Neuronal stem cell (in vitro differentiated cells): ENCODE measurements at regions not wholly inside any gene's neighbourhood (a gene's known extent, or its start where the extent isn't known, plus 50 kb on each side); places are given as distances from the start of the nearest gene placed in this dataset.
"Not testable (repeated sequence)": the region's sequence is repeated elsewhere in the genome, so short reads cannot be mapped to it uniquely, and the experiment has no call there.

Experiments used
- DNase-seq: peaks from one replicate; pipeline ENCODE4 v3.0.0-alpha.2; 2013; ENCODE audit warnings: low spot score
- H2AFZ ChIP-seq: one replicate; pipeline ENCODE4 v1.6.1; 2013; ENCODE audit warnings: mild to moderate bottlenecking, low read length, inconsistent platforms
- H2AK5ac ChIP-seq: 2 replicates; pipeline ENCODE4 v1.6.1; 2013; ENCODE audit warnings: low read depth, mild to moderate bottlenecking, inconsistent platforms, low read length, moderate library complexity, mixed read lengths
- H2BK120ac ChIP-seq: 2 replicates; pipeline ENCODE4 v1.6.1; 2013; ENCODE audit warnings: low read depth, mild to moderate bottlenecking, inconsistent platforms, low read length, moderate library complexity, mixed read lengths
- H2BK12ac ChIP-seq: one replicate; pipeline ENCODE4 v1.6.1; 2013; ENCODE audit warnings: low read length, inconsistent platforms
- H2BK15ac ChIP-seq: 2 replicates; pipeline ENCODE4 v1.6.1; 2013; ENCODE audit warnings: mild to moderate bottlenecking, low read length, inconsistent platforms, mixed read lengths
- H2BK5ac ChIP-seq: one replicate; pipeline ENCODE4 v1.6.1; 2013; ENCODE audit warnings: inconsistent platforms, mild to moderate bottlenecking, low read length, moderate library complexity
- H3K14ac ChIP-seq: one replicate; pipeline ENCODE4 v1.6.1; 2013; ENCODE audit warnings: low read length, inconsistent platforms
- H3K18ac ChIP-seq: 2 replicates; pipeline ENCODE4 v1.6.1; 2013; ENCODE audit warnings: low read length, inconsistent platforms
- H3K23ac ChIP-seq: 2 replicates; pipeline ENCODE4 v1.6.1; 2013; ENCODE audit warnings: low read depth, mild to moderate bottlenecking, mixed read lengths, low read length, inconsistent platforms; ENCODE audit not compliant: poor library complexity
- H3K27ac ChIP-seq: replicated peaks from 3 replicates; pipeline ENCODE4 v1.5.1; 2013; ENCODE audit warnings: low read length, inconsistent platforms
- H3K27me3 ChIP-seq, 3 experiments: 2 replicates each; pipeline ENCODE4 v1.6.1; 2013; ENCODE audit warnings: low read length in 3 of 3, mild to moderate bottlenecking in 2 of 3, inconsistent platforms in 1 of 3, low read depth in 1 of 3, mixed read lengths in 1 of 3, moderate library complexity in 1 of 3; ENCODE audit not compliant: control insufficient read depth in 3 of 3, insufficient read depth in 3 of 3
- H3K36me3 ChIP-seq, 2 donors: replicated peaks in 1 of 2; 2 replicates each; pipeline ENCODE4 v1.6.1; 2013; ENCODE audit warnings: low read length in 2 of 2; ENCODE audit not compliant: control insufficient read depth in 2 of 2, insufficient read depth in 2 of 2
- H3K4ac ChIP-seq: 2 replicates; pipeline ENCODE4 v1.6.1; 2013; ENCODE audit warnings: inconsistent platforms, mild to moderate bottlenecking, low read length, moderate library complexity
- H3K4me1 ChIP-seq, 2 donors: 1 replicate in 1 of 2; 2 replicates in 1 of 2; pipeline ENCODE4 v1.6.1; 2013; ENCODE audit warnings: low read length in 2 of 2, low read depth in 1 of 2; ENCODE audit not compliant: control insufficient read depth in 2 of 2, insufficient read depth in 1 of 2
- H3K4me2 ChIP-seq: one replicate; pipeline ENCODE4 v1.6.1; 2013; ENCODE audit warnings: mild to moderate bottlenecking, low read length, inconsistent platforms; ENCODE audit not compliant: insufficient read depth, poor library complexity, severe bottlenecking
- H3K4me3 ChIP-seq, 2 donors: 2 replicates each; pipeline ENCODE4 v1.5.1; 2013; ENCODE audit warnings: low read length in 2 of 2, mild to moderate bottlenecking in 2 of 2, inconsistent platforms in 1 of 2, moderate library complexity in 1 of 2
- H3K79me1 ChIP-seq: one replicate; pipeline ENCODE4 v1.6.1; 2013; ENCODE audit warnings: low read depth, mild to moderate bottlenecking, inconsistent platforms, low read length, moderate library complexity
- H3K9ac ChIP-seq: one replicate; pipeline ENCODE4 v1.6.1; 2013; ENCODE audit warnings: mild to moderate bottlenecking, low read depth, low read length, inconsistent platforms; ENCODE audit not compliant: poor library complexity
- H3K9me3 ChIP-seq, 2 donors: replicated peaks in 1 of 2; 2 replicates each; pipeline versions ENCODE3 to v1.6.1; 2013; ENCODE audit warnings: low read length in 2 of 2, mild to moderate bottlenecking in 2 of 2, inconsistent platforms in 1 of 2, low read depth in 1 of 2, mixed read lengths in 1 of 2, moderate library complexity in 1 of 2; ENCODE audit not compliant: control insufficient read depth in 2 of 2, insufficient read depth in 1 of 2
- H4K8ac ChIP-seq: one replicate; pipeline ENCODE4 v1.6.1; 2013; ENCODE audit warnings: low read depth, mild to moderate bottlenecking, inconsistent platforms, low read length, moderate library complexity
- H4K91ac ChIP-seq: one replicate; pipeline ENCODE4 v1.6.1; 2013; ENCODE audit warnings: low read length, low read depth, mild to moderate bottlenecking, inconsistent platforms; ENCODE audit not compliant: poor library complexity
- WGBS, 2 donors: extraction: QIAGEN DNeasy Blood & Tissue Kit; methylation state at CpG; one replicate each; pipeline ENCODE4 v1.1.7; 2013; ENCODE audit warnings: missing lambda C conversion rate in 2 of 2, mixed read lengths in 1 of 2; ENCODE audit not compliant: insufficient read length in 2 of 2, insufficient replicate concordance in 1 of 2; ENCODE audit errors: extremely low coverage in 2 of 2; 5-methylcytosine and 5-hydroxymethylcytosine counted together

- Histone ChIP-seq H3K9me3 (peaks cover 0 to 1% of the 10 kb centered on the region in 2 donors), H3K23ac (no peak overlapping the region), H2AFZ (no peak overlapping the region), H3K79me1 (no peaks in the 10 kb centered on the region), H2AK5ac (peak overlapping the region; percentile 46), H2BK5ac (no peak overlapping the region), H3K18ac (peak overlapping the region; percentile 80), H3K4ac (no peak overlapping the region), H3K27me3 (no peaks in the 10 kb centered on the region), H2BK12ac (no peak overlapping the region), H3K36me3 (no peaks in the 10 kb centered on the region), H4K91ac (no peak overlapping the region), H3K9ac (no peak overlapping the region), H2BK120ac (no peak overlapping the region), H2BK15ac (peak overlapping the region; percentile 52), H3K27ac (no peak overlapping the region), H3K4me3 (no peak overlapping the region), H3K14ac (peak overlapping the region; percentile 10), H4K8ac (no peak overlapping the region), H3K4me2 (no peak overlapping the region), H3K4me1 (peaks cover 15 to 16% of the 10 kb centered on the region in 2 donors)
- no peak for DNase-seq
- WGBS, 2 donors, result no CpG with 5 or more reads among the region's 24 CpGs
These were observed 101.3 kb upstream of the HES1 start for GRCh38 chr3:194034346-194035336.

DNA sequence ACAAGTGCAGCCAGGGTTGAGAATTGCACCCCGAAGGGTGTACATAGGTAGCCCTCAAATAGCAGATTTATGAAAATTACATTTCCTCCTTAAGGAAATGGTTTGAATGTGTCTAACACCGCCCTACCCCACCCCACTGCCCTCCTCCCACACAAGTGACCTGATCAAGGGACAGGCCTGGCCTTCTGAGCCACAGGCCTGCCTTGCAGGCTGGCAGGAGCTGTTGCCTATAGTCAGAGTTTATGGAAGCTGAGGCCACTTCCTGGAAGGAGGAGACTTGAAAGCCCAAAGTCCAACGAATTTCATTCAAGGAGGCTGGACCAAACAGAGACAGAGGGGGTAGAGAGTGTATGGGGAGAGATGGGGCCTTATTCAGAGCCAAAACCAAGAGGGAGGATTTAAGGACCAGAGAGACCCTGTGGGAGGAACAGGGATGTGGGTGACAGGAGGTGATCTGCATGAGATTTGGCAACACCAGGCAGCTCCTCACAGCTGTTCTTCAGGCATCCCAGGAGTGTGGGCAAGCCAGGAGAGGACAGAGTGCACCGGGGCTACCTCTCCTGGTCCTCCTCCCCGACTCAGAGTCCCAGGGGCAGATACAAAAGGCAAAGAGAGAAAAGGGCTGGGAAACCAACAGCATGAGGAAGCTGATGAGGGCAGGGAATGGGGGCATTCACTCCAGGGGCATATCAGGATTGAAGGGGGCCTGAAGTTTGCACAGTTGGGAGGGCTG is 100.4 kb upstream of the HES1 start:
- Histone ChIP-seq H3K79me1 (no peaks in the 10 kb centered on the region), H2AK5ac (peak overlapping the region; percentile 36), H3K27me3 (no peaks in the 10 kb centered on the region), H2BK5ac (no peak overlapping the region), H3K4me3 (no peak overlapping the region), H3K9me3 (peaks cover 0 to 1% of the 10 kb centered on the region in 2 donors), H2BK12ac (no peak overlapping the region), H4K91ac (no peak overlapping the region), H2BK120ac (no peak overlapping the region), H3K4me1 (peaks cover 15 to 16% of the 10 kb centered on the region in 2 donors), H3K4me2 (no peak overlapping the region), H3K36me3 (no peaks in the 10 kb centered on the region), H3K27ac (no peak overlapping the region), H3K23ac (no peak overlapping the region), H3K18ac (peak overlapping the region; percentile 63), H3K4ac (no peak overlapping the region), H4K8ac (no peak overlapping the region), H2BK15ac (no peak overlapping the region), H2AFZ (peak overlapping the region; percentile 8), H3K9ac (no peak overlapping the region), H3K14ac (no peak overlapping the region)
- DNase-seq, result no peak
- no CpG with 5 or more reads among the region's 5 CpGs for WGBS, 2 donors

GRCh38 chr3:194036842-194037241 is 99.1 kb upstream of the HES1 start:
- H3K23ac ChIP-seq, result no peak overlapping the region
- no CpG with 5 or more reads among the region's 6 CpGs for WGBS, 2 donors
- no peak overlapping the region for H2BK5ac ChIP-seq

DNA sequence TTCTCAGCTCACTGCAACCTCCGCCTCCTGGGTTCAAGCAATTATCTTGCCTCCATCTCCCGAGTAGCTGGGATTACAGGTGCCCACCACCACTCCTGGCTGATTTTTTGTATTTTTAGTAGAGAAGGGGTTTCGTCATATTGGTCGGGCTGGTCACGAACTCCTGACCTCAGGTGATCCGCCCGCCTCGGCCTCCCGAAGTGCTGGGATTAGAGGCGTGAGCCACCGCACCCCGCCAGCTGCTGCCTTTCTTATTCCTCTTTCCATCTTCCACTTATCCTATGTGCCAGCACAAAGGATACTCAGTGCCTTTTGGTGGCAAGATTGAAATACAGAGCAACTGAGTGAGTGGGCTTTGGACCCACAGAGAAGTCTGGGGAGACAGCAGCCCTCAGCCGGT is 97.6 kb upstream of the HES1 start:
- H3K27ac ChIP-seq, result not testable (repeated sequence)

More at GRCh38 chr3:194036842-194037241, 99.1 kb upstream of the HES1 start:
- DNase-seq, result no peak
- no peak overlapping the region for H2BK15ac ChIP-seq
- no peaks in the 10 kb centered on the region for H3K79me1 ChIP-seq
- H4K8ac ChIP-seq, result no peak overlapping the region
- H3K4me1 ChIP-seq, result peaks cover 15 to 16% of the 10 kb centered on the region in 2 donors
- peaks cover 0 to 1% of the 10 kb centered on the region in 2 donors for H3K9me3 ChIP-seq
- no peaks in the 10 kb centered on the region for H3K36me3 ChIP-seq
- no peak overlapping the region for H3K9ac ChIP-seq
- H2AFZ ChIP-seq, result no peak overlapping the region
- H3K4me3 ChIP-seq, result no peak overlapping the region
- no peak overlapping the region for H3K14ac ChIP-seq
- no peak overlapping the region for H3K18ac ChIP-seq
- H3K27me3 ChIP-seq, result no peaks in the 10 kb centered on the region
- H4K91ac ChIP-seq, result no peak overlapping the region
- no peak overlapping the region for H3K4ac ChIP-seq
- no peak overlapping the region for H2BK120ac ChIP-seq
- H2BK12ac ChIP-seq, result no peak overlapping the region
- no peak overlapping the region for H3K27ac ChIP-seq
- no peak overlapping the region for H3K4me2 ChIP-seq
- H2AK5ac ChIP-seq, result no peak overlapping the region

More for the DNA sequence above, 97.6 kb upstream of the HES1 start:
- H3K4me2 ChIP-seq, H2AFZ ChIP-seq, H3K9me3 ChIP-seq, H2BK120ac ChIP-seq, H2BK12ac ChIP-seq, H3K4me1 ChIP-seq, H2AK5ac ChIP-seq, H3K4ac ChIP-seq, H3K79me1 ChIP-seq, H4K8ac ChIP-seq, H3K27me3 ChIP-seq, H3K14ac ChIP-seq, H3K23ac ChIP-seq, H2BK15ac ChIP-seq, H3K36me3 ChIP-seq, DNase-seq, H3K18ac ChIP-seq, H4K91ac ChIP-seq, H2BK5ac ChIP-seq, H3K4me3 ChIP-seq, H3K9ac ChIP-seq: not testable (repeated sequence)
- no CpG with 5 or more reads among the region's 13 CpGs for WGBS, 2 donors
